ENCODE measurements at regions not wholly inside any gene's neighbourhood (a gene's known extent, or its start where the extent isn't known, plus 50 kb on each side); places are given as distances from the start of the nearest gene placed in this dataset.

DNA sequence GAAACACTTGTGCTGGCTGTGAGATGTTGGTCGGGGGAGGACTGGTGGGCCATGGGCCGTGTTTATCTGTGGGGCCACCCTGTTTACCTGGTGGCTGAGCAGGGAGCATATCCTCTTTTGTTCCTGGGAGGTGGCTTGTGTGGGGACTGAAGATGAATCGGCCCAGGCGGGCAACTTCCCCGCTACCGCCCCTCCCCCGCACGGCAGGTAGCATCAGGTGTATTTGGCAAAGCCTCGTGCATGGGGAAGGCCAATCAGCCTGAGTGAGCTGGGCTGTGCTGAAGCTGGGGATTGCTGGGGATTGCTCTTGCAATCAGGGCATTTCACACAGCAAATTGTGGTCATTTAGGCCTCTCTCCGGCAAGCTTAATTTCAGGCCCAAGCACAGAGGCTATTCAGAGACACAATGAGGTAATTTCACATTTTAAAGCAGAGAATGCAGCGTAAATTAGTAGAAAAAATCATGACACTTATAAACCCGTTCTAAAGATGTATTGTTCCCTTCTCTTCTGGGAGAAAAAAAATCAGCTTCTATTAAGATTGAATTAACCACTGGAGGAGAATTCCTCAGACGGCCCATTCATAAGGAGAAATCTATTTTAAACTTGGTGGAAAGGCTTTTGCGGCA, 197.7 kb upstream of the POU3F1 start:
- no peak for DNase-seq

DNA sequence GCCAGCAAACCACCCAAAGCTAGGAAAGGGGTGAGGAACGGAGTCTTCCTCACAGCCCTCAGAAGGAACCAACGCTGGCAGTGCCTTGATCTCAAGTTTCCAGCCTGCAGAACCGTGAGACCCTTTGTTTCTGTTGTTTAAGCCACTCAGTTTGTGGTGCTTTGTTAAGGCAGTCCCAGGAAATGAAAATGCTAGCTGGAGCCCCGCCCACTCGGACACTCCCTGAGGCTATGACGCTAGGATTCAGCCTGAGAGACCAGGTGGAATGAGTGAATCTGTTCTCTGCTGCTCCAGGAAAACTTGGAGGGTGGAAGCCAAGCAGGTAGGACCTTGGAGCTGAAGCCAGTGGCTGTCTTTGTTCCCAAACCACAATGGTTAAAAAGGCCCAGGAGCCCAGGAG, 196.5 kb upstream of the POU3F1 start:
- DNase-seq = no peak

DNA sequence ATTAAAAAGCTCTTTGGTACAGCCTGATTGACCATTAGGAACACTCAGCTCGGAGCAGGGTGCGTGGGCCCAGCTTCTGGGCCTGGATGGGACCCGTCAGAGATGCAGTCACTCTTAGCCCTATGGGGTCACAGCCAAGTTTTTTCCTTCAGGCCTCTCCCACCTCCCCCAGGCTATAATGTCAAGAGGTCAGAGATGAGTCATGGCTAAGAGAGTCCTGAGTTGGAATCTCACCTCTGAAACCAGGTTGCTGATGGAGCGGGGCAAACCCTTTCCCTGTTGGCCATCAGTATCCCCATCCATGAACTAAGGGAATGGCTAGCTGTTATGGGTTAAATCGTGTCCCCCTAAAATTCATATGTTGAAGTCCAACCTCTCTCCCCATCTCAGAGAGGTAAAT, 195.9 kb upstream of the POU3F1 start:
- DNase-seq = no peak

GRCh38 chr1:38241594-38242334, 195.2 kb upstream of the POU3F1 start:
- no peak for DNase-seq

DNA sequence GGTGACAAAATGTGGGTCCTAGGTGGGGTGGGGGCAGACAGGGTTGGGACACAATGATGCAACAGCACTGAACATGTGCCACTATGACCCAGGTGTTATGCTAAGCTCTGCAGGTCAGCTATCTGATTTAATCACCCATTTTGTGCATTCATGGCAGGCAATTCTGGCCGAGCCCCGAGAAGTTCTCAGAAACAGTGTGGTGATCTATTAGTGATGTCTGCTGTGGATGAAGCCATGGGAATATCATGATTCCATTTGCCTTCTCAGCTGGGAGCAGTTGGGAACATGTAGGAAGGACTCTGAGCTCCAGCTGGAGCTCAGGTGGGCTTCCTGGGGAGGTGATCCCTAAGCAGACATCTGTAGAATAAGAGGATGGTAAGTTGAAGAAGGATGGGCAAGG, 194.0 kb upstream of the POU3F1 start:
- no peak for DNase-seq

- no peak for DNase-seq
Observed at GRCh38 chr1:38239258-38239835, 192.8 kb upstream of the POU3F1 start.

- no peak for DNase-seq
Observed at GRCh38 chr1:38238294-38238693, 191.7 kb upstream of the POU3F1 start.

DNA sequence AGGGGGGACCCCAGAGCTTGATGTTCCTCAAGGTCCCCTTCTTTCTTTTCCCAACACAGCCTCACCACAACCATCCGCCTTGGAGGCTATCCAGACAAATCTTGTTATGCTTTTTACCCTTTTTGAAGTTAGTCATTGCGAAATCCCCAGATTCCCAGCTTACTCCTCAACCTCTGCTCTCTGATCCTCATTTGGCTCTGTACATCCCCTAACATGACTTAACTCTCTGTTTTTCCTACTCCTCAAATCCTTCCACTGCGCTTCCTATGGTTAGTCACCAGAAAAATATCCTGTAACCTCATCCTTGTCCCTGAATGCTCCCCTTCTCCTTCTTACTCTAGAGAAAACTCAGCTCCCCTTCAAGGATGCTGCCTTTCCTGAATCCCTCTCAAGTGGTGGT, 189.1 kb upstream of the POU3F1 start:
- DNase-seq = no peak

DNA sequence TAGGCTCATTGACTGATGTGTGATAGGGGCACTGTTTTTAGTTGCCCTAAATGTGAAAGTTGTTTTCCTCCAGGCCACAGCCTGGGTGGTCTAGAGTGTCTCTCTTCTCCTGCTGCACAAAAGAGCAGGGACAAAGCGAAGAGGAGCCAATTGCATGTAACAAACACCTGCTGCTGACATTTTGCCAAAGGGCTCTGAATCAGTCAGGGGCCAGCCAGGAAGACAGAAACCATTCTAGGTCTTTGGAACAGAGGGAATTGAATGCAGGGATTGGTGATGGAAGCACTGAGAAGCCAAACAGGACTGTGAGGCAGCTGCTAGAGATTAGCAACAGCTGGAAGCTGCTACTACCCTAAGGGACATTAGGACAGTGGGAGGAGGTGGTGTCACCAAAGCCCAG, 185.3 kb upstream of the POU3F1 start:
- no peak for DNase-seq

- no peak for DNase-seq
Observed at GRCh38 chr1:38228718-38229117, 182.1 kb upstream of the POU3F1 start.

DNA sequence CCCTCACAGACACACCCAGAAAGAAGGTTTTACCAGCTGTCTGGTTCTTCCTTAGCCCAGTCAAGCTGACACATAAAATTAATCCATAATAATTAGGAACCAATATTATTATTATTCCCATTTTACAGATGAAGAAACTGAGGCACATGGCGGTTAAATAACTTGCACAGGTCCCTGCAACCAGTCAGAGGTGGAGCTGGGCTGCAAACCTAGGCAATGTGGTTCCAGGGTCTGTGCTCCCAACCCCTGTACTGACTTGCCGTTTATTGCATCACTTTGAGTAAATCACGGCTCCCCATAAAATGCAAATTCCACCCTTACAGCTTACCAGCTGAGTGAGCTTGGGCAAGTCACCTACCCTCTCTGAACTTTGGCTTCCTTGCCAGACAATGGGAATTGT, 179.2 kb upstream of the POU3F1 start:
- DNase-seq = no peak

DNA sequence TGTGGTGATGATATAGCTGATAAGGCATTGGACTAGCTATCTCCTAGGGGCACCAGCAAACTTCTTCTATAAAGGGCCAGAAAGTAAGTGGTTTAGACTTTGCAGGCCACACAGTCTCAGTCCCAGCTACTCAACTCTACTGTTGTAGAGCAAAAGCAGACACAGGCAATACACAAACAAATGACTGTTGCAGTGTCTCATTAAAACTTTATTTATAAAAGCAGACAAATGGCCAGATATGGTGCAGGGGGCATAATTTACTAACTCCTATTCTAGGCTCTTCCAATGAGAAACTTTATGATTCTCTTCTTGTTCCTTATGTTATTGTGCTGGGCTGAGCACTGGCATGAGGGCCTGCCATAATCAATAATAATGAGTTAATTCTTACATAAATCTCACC, 176.8 kb upstream of the POU3F1 start:
- DNase-seq = no peak

DNA sequence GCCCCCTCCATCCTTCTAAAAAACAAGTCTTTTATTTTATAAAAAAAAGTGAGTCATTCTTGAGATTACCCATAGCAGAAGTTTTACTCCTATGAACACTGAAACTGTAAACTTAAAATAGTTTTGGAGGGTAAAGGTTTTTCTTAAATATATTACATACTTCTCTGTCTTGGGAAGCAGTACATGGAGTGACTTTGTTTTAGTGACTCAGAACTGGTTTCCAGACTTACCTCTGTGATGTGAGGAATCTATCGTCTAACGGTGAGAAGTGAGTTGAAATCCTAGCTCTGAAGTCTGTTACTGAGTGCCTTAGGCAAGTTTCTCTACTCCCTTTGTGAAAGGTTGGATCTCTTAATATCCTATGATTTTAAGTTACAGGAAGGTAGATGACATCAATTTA, 176.3 kb upstream of the POU3F1 start:
- no peak for DNase-seq

DNA sequence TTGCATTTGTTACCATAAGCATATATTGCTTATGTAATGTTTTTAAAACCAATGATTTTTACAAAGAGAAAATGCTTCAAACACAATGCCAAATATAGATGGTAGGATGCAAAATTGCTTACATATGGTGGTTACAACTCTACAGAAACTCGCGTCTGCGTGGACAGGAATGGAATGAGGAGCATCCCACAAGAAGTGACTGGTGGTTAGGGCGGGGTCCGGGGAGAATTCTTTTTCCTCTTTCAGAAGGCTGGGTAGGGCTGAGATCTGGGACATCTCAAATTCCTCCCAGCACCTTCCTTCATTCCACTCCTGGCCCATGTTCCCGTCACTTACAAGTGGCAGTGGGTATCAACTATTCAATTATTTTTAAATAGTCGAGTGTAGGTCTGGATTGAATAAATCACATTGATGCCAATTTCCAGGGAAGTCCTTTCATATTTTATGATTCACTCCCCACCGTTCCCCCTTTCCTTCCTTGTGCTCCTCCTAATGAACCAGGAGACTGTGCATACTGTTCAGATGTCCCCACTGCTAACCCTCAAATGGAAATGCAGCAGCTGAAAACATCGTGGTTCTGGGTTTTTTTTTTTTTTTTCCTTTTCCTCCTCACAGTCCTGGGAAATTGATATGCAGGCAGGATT, 174.5 kb upstream of the POU3F1 start:
- DNase-seq = no peak

GRCh38 chr1:38217316-38217715, 170.7 kb upstream of the POU3F1 start:
- no peak for DNase-seq

DNA sequence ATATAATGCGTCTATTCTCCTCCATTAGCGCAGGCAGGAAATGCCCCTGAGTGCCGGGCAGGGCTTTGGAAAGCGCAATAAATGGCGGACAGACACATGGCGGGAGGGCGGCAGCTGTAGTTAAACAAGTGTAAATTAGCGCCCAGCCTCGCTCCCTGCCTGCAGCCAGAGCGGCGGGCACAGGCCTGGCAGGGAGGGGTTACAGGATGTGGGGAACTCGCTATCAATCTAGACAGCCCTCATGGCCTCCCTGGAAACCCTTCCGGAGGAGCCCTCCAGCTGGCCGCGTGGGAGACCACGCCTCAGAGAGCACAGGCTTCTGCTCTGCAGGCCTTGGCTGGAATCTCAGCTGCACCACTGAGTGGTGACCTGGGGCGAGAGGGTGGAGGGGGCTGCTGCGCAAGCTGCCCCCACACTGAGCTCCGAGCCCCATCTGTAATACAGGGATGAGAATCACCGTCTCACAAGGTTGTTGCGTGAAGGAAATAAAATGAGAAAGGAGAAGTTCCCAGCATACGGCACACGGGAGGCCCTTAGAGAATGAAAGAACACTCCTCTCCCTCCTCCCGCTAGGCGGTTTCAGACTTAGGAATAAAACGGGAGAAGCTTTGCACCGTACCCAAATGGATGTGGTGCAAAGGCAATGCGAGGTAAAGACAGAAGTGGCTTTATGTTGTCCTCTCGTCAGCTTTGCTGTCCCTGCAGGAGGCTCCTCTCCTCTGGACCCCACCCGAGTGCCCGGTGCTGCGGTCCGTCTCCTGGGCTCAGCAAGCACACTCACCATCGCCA, 167.2 kb upstream of the POU3F1 start:
- no peak for DNase-seq

- DNase-seq = no peak
Observed at GRCh38 chr1:38210895-38211177, 164.2 kb upstream of the POU3F1 start.

DNA sequence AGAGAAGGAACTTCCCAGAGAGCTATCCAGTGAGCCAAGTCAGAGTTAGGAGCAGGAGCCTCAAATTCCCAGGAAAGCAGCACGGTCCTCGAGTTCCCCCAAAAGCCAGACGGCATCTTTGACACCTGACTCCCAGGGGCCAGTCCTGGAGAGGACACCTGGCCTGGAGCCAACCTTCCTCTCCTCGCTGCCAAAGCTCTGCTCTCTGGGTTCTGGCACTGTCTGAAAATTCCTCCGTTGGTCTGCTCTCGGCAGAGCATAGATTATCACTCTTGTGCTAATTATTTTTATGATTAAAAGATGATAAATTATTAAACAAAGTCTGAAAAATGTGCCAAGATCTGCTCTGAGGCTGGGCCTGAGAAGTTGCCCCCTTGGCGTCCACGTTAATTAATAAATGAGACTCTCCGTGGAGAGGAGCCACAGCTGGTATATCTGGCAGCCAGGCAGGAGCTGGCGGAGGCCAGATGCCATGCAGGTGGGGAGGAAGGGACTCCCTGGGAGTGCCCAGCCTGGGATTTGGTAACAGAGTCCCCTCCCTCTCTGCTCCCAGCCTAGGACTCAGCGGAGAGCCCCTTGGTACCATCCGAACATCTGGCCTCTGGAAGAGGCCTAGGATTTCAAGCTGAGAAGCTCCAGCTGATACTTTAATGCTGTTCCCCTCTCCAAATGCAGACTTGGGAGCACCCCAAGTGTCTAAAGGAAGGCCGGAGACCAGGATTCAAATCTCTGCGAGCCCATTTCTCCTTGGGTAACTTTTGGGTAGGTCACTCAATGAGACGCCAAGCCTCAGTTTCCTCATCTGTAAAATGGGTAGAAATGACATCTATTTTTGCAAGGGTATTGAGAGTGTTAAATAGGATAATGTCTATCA, 163.7 kb upstream of the POU3F1 start:
- DNase-seq = no peak

DNA sequence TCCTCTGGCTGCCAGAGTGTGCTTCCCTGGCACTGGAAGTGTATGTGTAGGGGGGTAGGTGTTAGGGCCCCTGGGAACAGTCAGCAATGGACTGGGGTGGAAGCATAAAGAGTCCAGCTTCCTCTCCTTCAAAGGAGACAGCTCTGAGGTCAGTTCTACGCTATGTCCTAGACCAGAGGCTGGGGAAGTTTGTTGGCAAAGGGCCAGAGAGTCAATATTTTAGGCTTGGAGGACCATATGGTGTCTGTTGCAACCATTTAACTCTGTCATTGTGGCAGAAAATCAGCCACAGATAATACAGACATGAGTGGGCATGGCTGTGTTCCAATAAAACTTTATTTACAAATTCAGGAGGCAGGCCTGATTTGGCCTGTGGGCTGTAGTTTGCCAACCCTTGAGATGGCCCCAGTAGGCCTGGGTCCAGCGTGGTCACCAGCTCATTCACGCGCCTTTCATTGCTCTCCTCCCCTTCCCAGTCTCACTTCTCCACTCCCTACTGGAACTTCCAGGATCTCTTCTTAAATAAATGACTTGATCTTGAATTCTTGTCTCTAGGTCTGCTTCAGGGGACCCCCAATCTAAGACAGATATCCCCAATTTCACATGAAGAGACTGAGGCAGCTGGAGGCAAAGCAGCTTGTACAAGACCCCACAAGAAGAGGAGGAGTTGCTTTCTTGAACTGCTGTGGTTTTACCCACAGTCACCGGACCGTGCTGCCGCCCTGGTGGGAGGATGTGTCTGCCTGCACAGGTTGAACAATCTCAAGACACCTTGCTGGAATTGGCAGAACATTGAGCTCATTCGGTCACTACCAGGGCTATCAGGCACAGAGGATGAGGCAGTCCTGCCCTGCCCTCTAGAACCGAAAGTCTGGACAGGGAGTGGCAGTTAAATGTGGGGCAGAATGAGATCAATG, 162.4 kb upstream of the POU3F1 start:
- DNase-seq = no peak

GRCh38 chr1:38207906-38208305, 161.3 kb upstream of the POU3F1 start:
- no peak for DNase-seq

- no peak for DNase-seq
Observed at GRCh38 chr1:38207275-38207674, 160.7 kb upstream of the POU3F1 start.
